ENCODE measurements at regions not wholly inside any gene's neighbourhood (a gene's known extent, or its start where the extent isn't known, plus 50 kb on each side); places are given as distances from the start of the nearest gene placed in this dataset.

DNA sequence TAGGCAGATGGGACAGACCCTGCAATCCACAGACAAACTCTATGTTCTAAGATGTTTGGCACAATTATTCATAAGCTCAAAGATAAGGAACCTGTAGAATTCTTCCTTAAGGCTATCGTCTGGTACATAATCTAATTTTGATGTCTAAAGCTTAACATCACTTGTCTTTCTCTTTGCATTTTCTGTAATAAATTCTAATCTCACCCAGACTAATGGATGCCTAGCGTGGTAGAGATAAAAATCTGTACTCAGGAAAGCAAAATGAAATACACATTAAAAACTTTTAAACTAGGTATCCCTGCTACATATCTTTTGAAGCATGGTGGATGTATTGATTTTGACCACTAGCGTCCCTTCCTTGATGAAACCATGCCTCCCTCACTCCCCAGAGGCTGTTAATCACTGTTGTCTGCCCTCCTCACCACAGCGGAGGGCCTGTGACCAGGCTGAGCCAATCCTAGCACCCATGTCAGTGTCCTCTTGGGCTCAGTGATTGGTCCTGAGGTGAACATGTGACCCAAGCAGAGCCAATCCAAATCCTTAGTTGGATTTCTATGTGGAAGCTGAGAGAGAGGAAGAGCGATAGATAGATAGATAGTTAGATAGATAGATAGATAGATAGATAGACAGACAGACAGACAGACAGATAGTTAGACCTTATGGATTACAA lies 82.2 kb upstream of the GRK3 start:
- no peaks in the 10 kb centered on the region for H4K20me1 ChIP-seq (replicated peaks; ENCODE audit: control insufficient read depth, extremely low read depth, insufficient read depth, low read length)
- no peaks in the 10 kb centered on the region for H3K79me2 ChIP-seq (ENCODE audit: control insufficient read depth, insufficient read depth, low read length)
- H3K9me3 ChIP-seq (replicated peaks; ENCODE audit: control insufficient read depth, insufficient read depth, low read length), result no peaks in the 10 kb centered on the region
- no peak overlapping the region for H3K27ac ChIP-seq (ENCODE audit: insufficient read depth, low read depth, low read length)
- no peaks in the 10 kb centered on the region for H3K36me3 ChIP-seq (ENCODE audit: control insufficient read depth in 2 of 2, extremely low read depth in 1 of 2, insufficient read depth in 2 of 2, low read length in 2 of 2)
- CTCF ChIA-PET, result interaction anchor here (0.9 kb wide), 1 partner anchor 291 kb away, joined by 4 read pairs; no protein-coding TSS in a partner anchor
- no peak overlapping the region for H2AFZ ChIP-seq (ENCODE audit: low read depth, low read length)
- POLR2A ChIA-PET, result no interaction called here
- dilution Hi-C loops (cut with MboI; ENCODE audit: extremely low pct_ligation_motif_present, low sequenced_read_pairs) (no loop called here), intact Hi-C loops (cut with micrococcal nuclease) (no loop called here)
- no TSS peak for BruUV-seq (replicated peaks)
- no peaks in the 10 kb centered on the region for H3K4me1 ChIP-seq (ENCODE audit: control insufficient read depth, extremely low read depth, insufficient read depth, low read length)
- no peaks in the 10 kb centered on the region for H3K9me1 ChIP-seq (replicated peaks; ENCODE audit: control insufficient read depth, extremely low read depth, insufficient read depth, low read length)
- no peak overlapping the region for H3K4me3 ChIP-seq (replicated peaks in 1 of 3; ENCODE audit: insufficient read depth in 1 of 3, low read depth in 1 of 3, low read length in 3 of 3)
- TF ChIP-seq, protein P1, sequence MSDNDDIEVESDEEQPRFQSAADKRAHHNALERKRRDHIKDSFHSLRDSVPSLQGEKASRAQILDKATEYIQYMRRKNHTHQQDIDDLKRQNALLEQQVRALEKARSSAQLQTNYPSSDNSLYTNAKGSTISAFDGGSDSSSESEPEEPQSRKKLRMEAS (IDR thresholded peaks at IDR 0.05; ENCODE audit: insufficient read depth, insufficient read length), result no peak
- no peak overlapping the region for H3K9ac ChIP-seq (replicated peaks; ENCODE audit: extremely low read depth, insufficient read depth, low read length)
- no peak for DNase-seq (ENCODE audit: low read depth, low spot score)
- H3K27me3 ChIP-seq (ENCODE audit: control insufficient read depth in 2 of 2, insufficient read depth in 2 of 2, low read length in 2 of 2), result no peaks in the 10 kb centered on the region
- no peak for FAIRE-seq
- no peak overlapping the region for H3K4me2 ChIP-seq (ENCODE audit: insufficient read depth, low read length)

DNA sequence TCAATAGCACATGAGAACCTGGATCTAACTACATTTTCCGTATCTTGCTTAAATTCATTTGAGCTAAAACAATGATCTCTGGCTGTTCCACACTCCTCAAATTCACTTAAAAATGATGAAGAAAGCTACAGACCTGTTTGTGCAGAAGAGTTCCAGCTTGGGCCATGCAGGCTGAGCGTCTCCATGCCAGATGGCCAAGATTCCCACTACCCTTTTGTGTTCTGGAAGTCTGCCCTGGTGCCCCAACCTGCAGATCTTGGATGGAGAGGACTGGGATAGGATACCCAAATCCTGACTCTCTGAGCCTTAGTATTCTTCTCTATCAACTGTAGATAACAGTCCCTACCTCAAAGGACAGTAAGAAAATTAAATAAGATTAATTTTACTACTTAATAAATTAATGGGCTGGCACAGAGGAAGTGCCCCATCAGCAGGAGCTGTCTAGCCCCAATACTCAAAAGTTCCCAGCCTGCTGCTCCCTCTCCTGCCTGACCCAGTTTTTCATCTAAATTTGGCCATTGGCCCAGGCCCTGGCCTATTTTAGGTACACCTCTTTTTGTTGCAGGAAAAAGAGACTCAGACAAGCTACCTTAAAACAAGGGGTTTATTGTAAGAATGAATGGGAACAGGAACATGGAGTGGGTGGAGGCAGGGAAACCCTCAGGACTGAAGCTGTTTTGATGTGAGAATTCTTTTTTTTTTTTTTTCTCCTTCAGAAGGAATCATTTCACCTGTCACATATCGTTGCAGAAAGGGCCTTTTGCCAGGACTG lies 81.4 kb upstream of the GRK3 start:
- DNase-seq (ENCODE audit: low read depth, low spot score) (no peak), FAIRE-seq (no peak)
- Histone ChIP-seq H3K27ac (ENCODE audit: insufficient read depth, low read depth, low read length) (no peak overlapping the region), H3K4me2 (ENCODE audit: insufficient read depth, low read length) (no peak overlapping the region), H4K20me1 (replicated peaks; ENCODE audit: control insufficient read depth, extremely low read depth, insufficient read depth, low read length) (no peaks in the 10 kb centered on the region), H3K36me3 (ENCODE audit: control insufficient read depth in 2 of 2, extremely low read depth in 1 of 2, insufficient read depth in 2 of 2, low read length in 2 of 2) (no peaks in the 10 kb centered on the region), H3K27me3 (ENCODE audit: control insufficient read depth in 2 of 2, insufficient read depth in 2 of 2, low read length in 2 of 2) (no peaks in the 10 kb centered on the region), H3K9ac (replicated peaks; ENCODE audit: extremely low read depth, insufficient read depth, low read length) (no peak overlapping the region), H3K9me3 (replicated peaks; ENCODE audit: control insufficient read depth, insufficient read depth, low read length) (no peaks in the 10 kb centered on the region), H3K9me1 (replicated peaks; ENCODE audit: control insufficient read depth, extremely low read depth, insufficient read depth, low read length) (no peaks in the 10 kb centered on the region), H2AFZ (ENCODE audit: low read depth, low read length) (no peak overlapping the region), H3K4me1 (ENCODE audit: control insufficient read depth, extremely low read depth, insufficient read depth, low read length) (no peaks in the 10 kb centered on the region), H3K79me2 (ENCODE audit: control insufficient read depth, insufficient read depth, low read length) (no peaks in the 10 kb centered on the region), H3K4me3 (replicated peaks in 1 of 3; ENCODE audit: insufficient read depth in 1 of 3, low read depth in 1 of 3, low read length in 3 of 3) (no peak overlapping the region)
- intact Hi-C loops (cut with micrococcal nuclease) (no loop called here), dilution Hi-C loops (cut with MboI; ENCODE audit: extremely low pct_ligation_motif_present, low sequenced_read_pairs) (no loop called here)
- no TSS peak for BruUV-seq (replicated peaks)
- CTCF ChIA-PET, result interaction anchor here (0.9 to 1.2 kb wide), 3 partner anchors 20 to 290 kb away, joined by 3 to 4 read pairs (median 4); no protein-coding TSS in a partner anchor
- TF ChIP-seq POLR2A (IDR thresholded peaks at IDR 0.05; ENCODE audit: low read depth, low read length) (no peak), POLR2AphosphoS5 (IDR thresholded peaks at IDR 0.05; ENCODE audit: insufficient read depth, low read depth, low read length) (no peak), MYC (IDR thresholded peaks at IDR 0.05; ENCODE audit: low read depth, low read length) (no peak), JUN (IDR thresholded peaks at IDR 0.05; ENCODE audit: borderline replicate concordance, insufficient read depth, insufficient read length, low read depth) (no peak), EZH2 (IDR thresholded peaks at IDR 0.05; ENCODE audit: borderline replicate concordance, low read depth, low read length, severe bottlenecking) (no peak), GATA2 (IDR thresholded peaks at IDR 0.05; ENCODE audit: insufficient read depth, insufficient read length, low read depth, low read length) (no peak), FOS (IDR thresholded peaks at IDR 0.05; ENCODE audit: borderline replicate concordance, insufficient read depth, low read length) (no peak)
- TF ChIP-seq, protein P2, sequence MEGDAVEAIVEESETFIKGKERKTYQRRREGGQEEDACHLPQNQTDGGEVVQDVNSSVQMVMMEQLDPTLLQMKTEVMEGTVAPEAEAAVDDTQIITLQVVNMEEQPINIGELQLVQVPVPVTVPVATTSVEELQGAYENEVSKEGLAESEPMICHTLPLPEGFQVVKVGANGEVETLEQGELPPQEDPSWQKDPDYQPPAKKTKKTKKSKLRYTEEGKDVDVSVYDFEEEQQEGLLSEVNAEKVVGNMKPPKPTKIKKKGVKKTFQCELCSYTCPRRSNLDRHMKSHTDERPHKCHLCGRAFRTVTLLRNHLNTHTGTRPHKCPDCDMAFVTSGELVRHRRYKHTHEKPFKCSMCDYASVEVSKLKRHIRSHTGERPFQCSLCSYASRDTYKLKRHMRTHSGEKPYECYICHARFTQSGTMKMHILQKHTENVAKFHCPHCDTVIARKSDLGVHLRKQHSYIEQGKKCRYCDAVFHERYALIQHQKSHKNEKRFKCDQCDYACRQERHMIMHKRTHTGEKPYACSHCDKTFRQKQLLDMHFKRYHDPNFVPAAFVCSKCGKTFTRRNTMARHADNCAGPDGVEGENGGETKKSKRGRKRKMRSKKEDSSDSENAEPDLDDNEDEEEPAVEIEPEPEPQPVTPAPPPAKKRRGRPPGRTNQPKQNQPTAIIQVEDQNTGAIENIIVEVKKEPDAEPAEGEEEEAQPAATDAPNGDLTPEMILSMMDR (IDR thresholded peaks at IDR 0.05; ENCODE audit: extremely low read depth in 1 of 2, insufficient read depth in 1 of 2, low read depth in 1 of 2, low read length in 2 of 2), result no peak
- TF ChIP-seq, protein P1 (IDR thresholded peaks at IDR 0.05; ENCODE audit: insufficient read depth, insufficient read length), result no peak
- POLR2A ChIA-PET, result no interaction called here
